Ovary (tissue), 3 donors: ENCODE measurements at regions not wholly inside any gene's neighbourhood (a gene's known extent, or its start where the extent isn't known, plus 50 kb on each side); places are given as distances from the start of the nearest gene placed in this dataset.

Experiments
- CTCF ChIP-seq, 3 donors: fragments of 450-650 bp in 2 of 3; fragments of 200-600 bp in 1 of 3; IDR thresholded peaks; one replicate each; pipeline versions ENCODE4 v1.5.1 to v1.8.0; 2016 to 2022; ENCODE audit warnings: antibody characterized with exemption in 3 of 3, mild to moderate bottlenecking in 1 of 3
- EP300 ChIP-seq: sonication (generic); formaldehyde crosslinking; IDR thresholded peaks from one replicate; pipeline ENCODE4 v1.6.1; 2017; ENCODE audit warnings: antibody characterized with exemption
- POLR2A ChIP-seq: fragments of 450-650 bp; IDR thresholded peaks from one replicate; pipeline ENCODE4 v1.6.1; 2017; ENCODE audit warnings: antibody characterized with exemption, mild to moderate bottlenecking, moderate library complexity
- donor health status: DM: no; HTN: no; CAD: no.

DNA sequence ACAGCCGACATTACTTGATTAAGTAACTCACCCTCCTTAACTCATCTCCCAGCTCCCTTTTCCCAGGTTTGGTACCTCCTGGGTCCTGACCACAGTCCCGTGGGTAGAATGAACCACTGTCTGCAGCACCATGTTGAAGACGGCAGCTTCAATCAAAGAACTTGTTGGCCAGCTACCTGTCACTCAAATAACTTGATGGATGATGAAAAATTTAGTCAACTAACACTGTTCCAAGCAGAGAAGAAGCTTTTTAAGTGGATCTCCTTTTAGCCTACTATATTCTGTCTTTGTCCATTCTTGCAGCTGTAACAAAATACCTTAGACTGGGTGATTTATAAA, 138.4 kb upstream of the F3 start:
- TF ChIP-seq POLR2A (no peak), CTCF (IDR thresholded peaks at IDR 0.05) (no peak), EP300 (no peak)
